NCI-H187 treated with DMSO at 0.1 percent for 48 hours (cell line): ENCODE measurements at regions not wholly inside any gene's neighbourhood (a gene's known extent, or its start where the extent isn't known, plus 50 kb on each side); places are given as distances from the start of the nearest gene placed in this dataset.
A peak's percentile ranks its signal among the peaks of the same experiment; 100 is the strongest.

Experiments used
- DNase-seq: peaks from one replicate; lab custom pipeline; 2025; lab: John Stamatoyannopoulos, UW

- DNase-seq = no peak
Measured at GRCh38 chr3:18295171-18295920, 129.8 kb downstream of the SATB1 start.

GRCh38 chr3:18290157-18290556, 135.0 kb downstream of the SATB1 start:
- DNase-seq = no peak

- DNase-seq = peak; percentile 11
Measured at GRCh38 chr3:18288243-18288642, 136.9 kb downstream of the SATB1 start.

GRCh38 chr3:18284716-18285115, 140.4 kb downstream of the SATB1 start:
- DNase-seq = no peak

- DNase-seq = no peak
Measured at GRCh38 chr3:18283680-18284079, 141.5 kb downstream of the SATB1 start.

- DNase-seq = no peak
Measured at GRCh38 chr3:18282507-18282906, 142.6 kb downstream of the SATB1 start.

GRCh38 chr3:18279226-18279737, 145.9 kb downstream of the SATB1 start:
- no peak for DNase-seq

GRCh38 chr3:18264853-18265252, 160.3 kb downstream of the SATB1 start:
- no peak for DNase-seq

- no peak for DNase-seq
Measured at GRCh38 chr3:18264361-18264760, 160.8 kb downstream of the SATB1 start.

GRCh38 chr3:18258492-18258891, 166.6 kb downstream of the SATB1 start:
- no peak for DNase-seq

- DNase-seq = no peak
Measured at GRCh38 chr3:18252578-18252977, 172.6 kb downstream of the SATB1 start.

- no peak for DNase-seq
Measured at GRCh38 chr3:18250991-18251390, 174.1 kb downstream of the SATB1 start.

- DNase-seq = no peak
Measured at GRCh38 chr3:18249126-18249525, 176.0 kb downstream of the SATB1 start.

GRCh38 chr3:18247776-18248310, 177.3 kb downstream of the SATB1 start:
- no peak for DNase-seq

- no peak for DNase-seq
Measured at GRCh38 chr3:18247139-18247695, 177.9 kb downstream of the SATB1 start.

- no peak for DNase-seq
Measured at GRCh38 chr3:18246336-18247060, 178.6 kb downstream of the SATB1 start.

- no peak for DNase-seq
Measured at GRCh38 chr3:18245721-18246120, 179.4 kb downstream of the SATB1 start.

GRCh38 chr3:18241837-18242236, 183.3 kb downstream of the SATB1 start:
- DNase-seq = no peak

- DNase-seq = no peak
Measured at GRCh38 chr3:18239674-18240073, 185.5 kb downstream of the SATB1 start.

- no peak for DNase-seq
Measured at GRCh38 chr3:18238746-18239331, 186.3 kb downstream of the SATB1 start.

GRCh38 chr3:18238332-18238731, 186.8 kb downstream of the SATB1 start:
- DNase-seq = no peak

- DNase-seq = peak; percentile 25
Measured at GRCh38 chr3:18237251-18238005, 187.7 kb downstream of the SATB1 start.
